ENCODE measurements at regions not wholly inside any gene's neighbourhood (a gene's known extent, or its start where the extent isn't known, plus 50 kb on each side); places are given as distances from the start of the nearest gene placed in this dataset.

- no peak for TF ChIP-seq CTCF (IDR thresholded peaks at IDR 0.05 in 8 of 11, conservative IDR thresholded peaks at IDR 0.05 in 3 of 11)
- TF ChIP-seq POLR2A (IDR thresholded peaks at IDR 0.05): no peak
These were observed 609.3 kb upstream of the IGFBP7 start for GRCh38 chr4:57719456-57719855.

All from spleen (tissue), 7 donors.